ENCODE measurements at regions not wholly inside any gene's neighbourhood (a gene's known extent, or its start where the extent isn't known, plus 50 kb on each side); places are given as distances from the start of the nearest gene placed in this dataset.

- intact Hi-C loops (cut with DNase I) = no loop called here
- no peaks in the 10 kb centered on the region for H3K9me3 ChIP-seq
- H3K4me1 ChIP-seq = no peaks in the 10 kb centered on the region
- no peaks in the 10 kb centered on the region for H3K27me3 ChIP-seq
- H3K27ac ChIP-seq = no peak overlapping the region
- H3K4me3 ChIP-seq (replicated peaks in 1 of 3) = no peak overlapping the region
- no peaks in the 10 kb centered on the region for H3K36me3 ChIP-seq
- WGBS, 2 donors = 49 to 57% methylated on average over 3 of the region's 3 CpGs
- no peak for TF ChIP-seq POLR2A (IDR thresholded peaks at IDR 0.05)
- TF ChIP-seq, protein P1, sequence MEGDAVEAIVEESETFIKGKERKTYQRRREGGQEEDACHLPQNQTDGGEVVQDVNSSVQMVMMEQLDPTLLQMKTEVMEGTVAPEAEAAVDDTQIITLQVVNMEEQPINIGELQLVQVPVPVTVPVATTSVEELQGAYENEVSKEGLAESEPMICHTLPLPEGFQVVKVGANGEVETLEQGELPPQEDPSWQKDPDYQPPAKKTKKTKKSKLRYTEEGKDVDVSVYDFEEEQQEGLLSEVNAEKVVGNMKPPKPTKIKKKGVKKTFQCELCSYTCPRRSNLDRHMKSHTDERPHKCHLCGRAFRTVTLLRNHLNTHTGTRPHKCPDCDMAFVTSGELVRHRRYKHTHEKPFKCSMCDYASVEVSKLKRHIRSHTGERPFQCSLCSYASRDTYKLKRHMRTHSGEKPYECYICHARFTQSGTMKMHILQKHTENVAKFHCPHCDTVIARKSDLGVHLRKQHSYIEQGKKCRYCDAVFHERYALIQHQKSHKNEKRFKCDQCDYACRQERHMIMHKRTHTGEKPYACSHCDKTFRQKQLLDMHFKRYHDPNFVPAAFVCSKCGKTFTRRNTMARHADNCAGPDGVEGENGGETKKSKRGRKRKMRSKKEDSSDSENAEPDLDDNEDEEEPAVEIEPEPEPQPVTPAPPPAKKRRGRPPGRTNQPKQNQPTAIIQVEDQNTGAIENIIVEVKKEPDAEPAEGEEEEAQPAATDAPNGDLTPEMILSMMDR (IDR thresholded peaks at IDR 0.05) = no peak
- DNase-seq = no peak
These were observed 242.2 kb upstream of the ECI2 start for GRCh38 chr6:4377603-4378002.

GRCh38 chr6:4374216-4374615 is 238.8 kb upstream of the ECI2 start:
- Histone ChIP-seq H3K36me3 (no peaks in the 10 kb centered on the region), H3K4me3 (replicated peaks in 1 of 3) (no peak overlapping the region), H3K27ac (no peak overlapping the region), H3K9me3 (no peaks in the 10 kb centered on the region), H3K4me1 (no peaks in the 10 kb centered on the region), H3K27me3 (no peaks in the 10 kb centered on the region)
- DNase-seq = no peak
- no peak for TF ChIP-seq POLR2A (IDR thresholded peaks at IDR 0.05)
- TF ChIP-seq, protein P1 (IDR thresholded peaks at IDR 0.05) = no peak
- intact Hi-C loops (cut with DNase I) = no loop called here
- WGBS, 2 donors = 66 to 79% methylated on average over 7 of the region's 7 CpGs

- H3K4me1 ChIP-seq = no peaks in the 10 kb centered on the region
- no peak for DNase-seq
- intact Hi-C loops (cut with DNase I) = no loop called here
- 83 to 89% methylated on average over 2 of the region's 2 CpGs for WGBS, 2 donors
- no peak overlapping the region for H3K4me3 ChIP-seq (replicated peaks in 1 of 3)
- H3K27ac ChIP-seq = no peak overlapping the region
- no peaks in the 10 kb centered on the region for H3K9me3 ChIP-seq
- no peaks in the 10 kb centered on the region for H3K27me3 ChIP-seq
- TF ChIP-seq POLR2A (IDR thresholded peaks at IDR 0.05) = no peak
- TF ChIP-seq, protein P1 (IDR thresholded peaks at IDR 0.05) = no peak
- H3K36me3 ChIP-seq = no peaks in the 10 kb centered on the region
These were observed 237.5 kb upstream of the ECI2 start for GRCh38 chr6:4372866-4373265.

GRCh38 chr6:4371207-4371921 is 236.0 kb upstream of the ECI2 start:
- WGBS, 2 donors = 75 to 81% methylated on average over 10 of the region's 10 CpGs
- TF ChIP-seq, protein P1 (IDR thresholded peaks at IDR 0.05) = no peak
- no peak for TF ChIP-seq POLR2A (IDR thresholded peaks at IDR 0.05)

GRCh38 chr6:4370066-4370465 is 234.7 kb upstream of the ECI2 start:
- no peak for DNase-seq
- Histone ChIP-seq H3K4me3 (replicated peaks in 1 of 3) (no peak overlapping the region), H3K4me1 (no peaks in the 10 kb centered on the region), H3K36me3 (no peaks in the 10 kb centered on the region), H3K9me3 (no peaks in the 10 kb centered on the region), H3K27ac (no peak overlapping the region), H3K27me3 (no peaks in the 10 kb centered on the region)
- no peak for TF ChIP-seq POLR2A (IDR thresholded peaks at IDR 0.05)
- TF ChIP-seq, protein P1 (IDR thresholded peaks at IDR 0.05) = no peak
- WGBS, 2 donors = 51 to 59% methylated on average over 3 of the region's 3 CpGs
- intact Hi-C loops (cut with DNase I) = no loop called here

More at GRCh38 chr6:4371207-4371921, 236.0 kb upstream of the ECI2 start:
- DNase-seq = no peak
- Histone ChIP-seq H3K36me3 (no peaks in the 10 kb centered on the region), H3K4me3 (replicated peaks in 1 of 3) (no peak overlapping the region), H3K9me3 (no peaks in the 10 kb centered on the region), H3K27me3 (no peaks in the 10 kb centered on the region), H3K4me1 (no peaks in the 10 kb centered on the region), H3K27ac (no peak overlapping the region)
- intact Hi-C loops (cut with DNase I) = no loop called here
